ENCODE measurements at regions not wholly inside any gene's neighbourhood (a gene's known extent, or its start where the extent isn't known, plus 50 kb on each side); places are given as distances from the start of the nearest gene placed in this dataset.

- no peak for TF ChIP-seq CTCF (IDR thresholded peaks at IDR 0.05; ENCODE audit: low read length)
- no peak for TF ChIP-seq EZH2 (optimal IDR thresholded peaks at IDR 0.05; ENCODE audit: low read depth, low read length)
- TF ChIP-seq EZH2phosphoT487 (IDR thresholded peaks at IDR 0.05; ENCODE audit: low read length), result no peak
Measured at GRCh38 chr14:65864984-65865383, 452.5 kb downstream of the FUT8 start.
